ENCODE measurements at regions not wholly inside any gene's neighbourhood (a gene's known extent, or its start where the extent isn't known, plus 50 kb on each side); places are given as distances from the start of the nearest gene placed in this dataset.

DNA sequence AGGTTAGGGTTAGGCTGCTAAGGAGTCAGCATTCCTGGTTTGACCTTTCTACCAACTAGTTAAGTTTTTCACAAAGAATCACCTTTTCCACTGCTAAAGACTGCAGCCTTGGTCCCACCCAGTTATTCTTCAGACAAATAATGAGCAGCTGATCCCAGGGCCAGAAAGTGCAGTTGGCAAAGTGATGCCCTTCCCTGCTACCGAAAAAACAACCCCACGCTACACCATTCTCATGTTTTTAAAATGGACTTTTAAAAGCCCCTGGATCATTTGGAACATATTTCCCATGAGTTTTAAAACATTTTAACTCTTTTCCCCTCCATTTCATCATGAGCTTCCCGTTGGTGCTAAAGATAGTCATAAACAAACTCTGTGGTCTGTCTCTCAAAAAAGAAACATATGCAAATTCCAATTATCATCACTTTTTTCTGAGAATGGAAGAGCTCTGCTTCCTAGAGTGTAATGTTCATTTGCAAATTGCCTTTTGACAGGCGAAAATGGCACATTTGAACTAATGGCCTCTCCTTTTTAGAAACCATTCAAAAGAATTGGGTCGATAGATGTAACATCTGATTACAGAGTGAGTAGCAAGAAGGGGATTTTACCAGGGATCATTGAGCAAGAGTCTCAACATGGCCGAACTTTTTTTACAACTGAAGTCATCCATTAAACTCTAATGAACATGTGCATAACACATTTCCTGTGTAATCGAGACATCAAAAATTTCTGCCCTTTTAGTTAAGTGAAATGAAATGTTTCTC is 129.3 kb upstream of the RAP1B start:
- CTCF ChIA-PET: interaction anchor here (0.5 kb wide), 1 partner anchor 43 kb away, joined by 3 read pairs; no protein-coding TSS in a partner anchor

DNA sequence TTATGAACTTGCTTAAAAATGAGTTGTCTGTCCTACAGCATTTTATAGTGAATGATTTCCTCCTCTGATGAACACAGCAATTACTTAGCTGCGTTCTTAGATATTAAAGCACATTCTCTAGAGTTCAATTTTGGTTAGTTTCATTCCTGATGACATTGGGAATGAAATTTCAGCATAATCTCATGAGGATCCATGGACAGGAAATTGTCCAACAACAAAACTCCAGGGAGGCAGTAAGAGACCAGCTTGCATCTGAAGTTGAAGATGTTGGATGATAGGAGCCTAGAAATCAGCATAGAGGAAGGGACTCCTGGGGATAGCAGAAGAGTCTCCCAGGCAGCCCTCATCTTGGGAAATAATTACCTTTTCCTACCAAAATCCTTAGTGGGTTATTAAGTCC is 128.7 kb upstream of the RAP1B start:
- H3K27ac ChIP-seq (ENCODE audit: extremely low read depth, low read depth, low read length): no peak overlapping the region
- H3K36me3 ChIP-seq (ENCODE audit: control insufficient read depth in 2 of 2, insufficient read depth in 1 of 2, low read length in 2 of 2): no peaks in the 10 kb centered on the region
- H3K4me3 ChIP-seq (ENCODE audit: low read depth, low read length): no peak overlapping the region
- no peaks in the 10 kb centered on the region for H3K4me1 ChIP-seq (ENCODE audit: control insufficient read depth, insufficient read depth, low read length)
- H3K9me3 ChIP-seq (ENCODE audit: control insufficient read depth, insufficient read depth, low read depth, low read length): no peaks in the 10 kb centered on the region
- ChIA-PET POLR2A (no interaction called here), CTCF (no interaction called here)
- TF ChIP-seq GLIS1 (tag by site-specific recombination; IDR thresholded peaks at IDR 0.05) (no peak), ZNF596 (tag by site-specific recombination; IDR thresholded peaks at IDR 0.05) (no peak), ZNF664 (tag by site-specific recombination; IDR thresholded peaks at IDR 0.05) (no peak), ZNF223 (tag by site-specific recombination; IDR thresholded peaks at IDR 0.05) (no peak), ZNF548 (tag by site-specific recombination; IDR thresholded peaks at IDR 0.05) (no peak), ZBTB17 (tag by site-specific recombination; IDR thresholded peaks at IDR 0.05) (no peak), ZNF350 (tag by site-specific recombination; IDR thresholded peaks at IDR 0.05) (no peak), ZNF341 (tag by site-specific recombination; IDR thresholded peaks at IDR 0.05; ENCODE audit: low read depth) (no peak), IKZF3 (tag by site-specific recombination; IDR thresholded peaks at IDR 0.05) (no peak), OSR2 (tag by site-specific recombination; IDR thresholded peaks at IDR 0.05) (no peak)
- TF ChIP-seq, protein P1, sequence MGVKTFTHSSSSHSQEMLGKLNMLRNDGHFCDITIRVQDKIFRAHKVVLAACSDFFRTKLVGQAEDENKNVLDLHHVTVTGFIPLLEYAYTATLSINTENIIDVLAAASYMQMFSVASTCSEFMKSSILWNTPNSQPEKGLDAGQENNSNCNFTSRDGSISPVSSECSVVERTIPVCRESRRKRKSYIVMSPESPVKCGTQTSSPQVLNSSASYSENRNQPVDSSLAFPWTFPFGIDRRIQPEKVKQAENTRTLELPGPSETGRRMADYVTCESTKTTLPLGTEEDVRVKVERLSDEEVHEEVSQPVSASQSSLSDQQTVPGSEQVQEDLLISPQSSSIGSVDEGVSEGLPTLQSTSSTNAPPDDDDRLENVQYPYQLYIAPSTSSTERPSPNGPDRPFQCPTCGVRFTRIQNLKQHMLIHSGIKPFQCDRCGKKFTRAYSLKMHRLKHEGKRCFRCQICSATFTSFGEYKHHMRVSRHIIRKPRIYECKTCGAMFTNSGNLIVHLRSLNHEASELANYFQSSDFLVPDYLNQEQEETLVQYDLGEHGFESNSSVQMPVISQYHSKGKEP (tag by site-specific recombination; IDR thresholded peaks at IDR 0.05): no peak
- TF ChIP-seq, protein P2, sequence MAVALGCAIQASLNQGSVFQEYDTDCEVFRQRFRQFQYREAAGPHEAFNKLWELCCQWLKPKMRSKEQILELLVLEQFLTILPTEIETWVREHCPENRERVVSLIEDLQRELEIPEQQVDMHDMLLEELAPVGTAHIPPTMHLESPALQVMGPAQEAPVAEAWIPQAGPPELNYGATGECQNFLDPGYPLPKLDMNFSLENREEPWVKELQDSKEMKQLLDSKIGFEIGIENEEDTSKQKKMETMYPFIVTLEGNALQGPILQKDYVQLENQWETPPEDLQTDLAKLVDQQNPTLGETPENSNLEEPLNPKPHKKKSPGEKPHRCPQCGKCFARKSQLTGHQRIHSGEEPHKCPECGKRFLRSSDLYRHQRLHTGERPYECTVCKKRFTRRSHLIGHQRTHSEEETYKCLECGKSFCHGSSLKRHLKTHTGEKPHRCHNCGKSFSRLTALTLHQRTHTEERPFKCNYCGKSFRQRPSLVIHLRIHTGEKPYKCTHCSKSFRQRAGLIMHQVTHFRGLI (tag by site-specific recombination; IDR thresholded peaks at IDR 0.05): no peak

More for the DNA sequence above, 129.3 kb upstream of the RAP1B start:
- TF ChIP-seq RBAK (tag by site-specific recombination; IDR thresholded peaks at IDR 0.05) (no peak), ZNF24 (tag by site-specific recombination; IDR thresholded peaks at IDR 0.05) (no peak), ZBTB21 (tag by site-specific recombination; IDR thresholded peaks at IDR 0.05) (no peak), GLIS1 (tag by site-specific recombination; IDR thresholded peaks at IDR 0.05) (no peak)
- TF ChIP-seq, protein P3, sequence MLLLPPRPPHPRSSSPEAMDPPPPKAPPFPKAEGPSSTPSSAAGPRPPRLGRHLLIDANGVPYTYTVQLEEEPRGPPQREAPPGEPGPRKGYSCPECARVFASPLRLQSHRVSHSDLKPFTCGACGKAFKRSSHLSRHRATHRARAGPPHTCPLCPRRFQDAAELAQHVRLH (tag by site-specific recombination; IDR thresholded peaks at IDR 0.05): no peak
- Histone ChIP-seq H3K36me3 (ENCODE audit: control insufficient read depth in 2 of 2, insufficient read depth in 1 of 2, low read length in 2 of 2) (no peaks in the 10 kb centered on the region), H3K4me1 (ENCODE audit: control insufficient read depth, insufficient read depth, low read length) (no peaks in the 10 kb centered on the region), H3K9me3 (ENCODE audit: control insufficient read depth, insufficient read depth, low read depth, low read length) (no peaks in the 10 kb centered on the region), H3K27ac (ENCODE audit: extremely low read depth, low read depth, low read length) (no peak overlapping the region), H3K4me3 (ENCODE audit: low read depth, low read length) (no peak overlapping the region)
- POLR2A ChIA-PET: no interaction called here

DNA sequence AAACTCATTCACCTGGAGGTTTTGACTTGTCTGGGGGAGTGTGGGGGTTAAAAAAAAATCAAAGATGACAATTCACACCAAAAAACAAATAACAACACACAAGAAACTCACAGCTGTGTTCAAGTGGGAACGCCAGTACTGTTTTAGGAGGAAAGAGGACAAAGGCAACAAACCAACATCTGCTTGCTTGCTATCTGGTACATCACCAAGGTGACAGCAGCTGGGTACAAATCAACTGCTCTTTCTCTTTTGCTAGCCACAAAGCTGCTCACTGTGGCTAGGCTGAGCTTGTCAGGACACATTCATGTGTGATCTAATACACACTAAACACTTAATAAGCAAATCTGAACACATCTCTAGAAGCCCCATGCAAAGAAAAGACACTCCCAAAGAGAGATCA is 128.0 kb upstream of the RAP1B start:
- Histone ChIP-seq H3K9me3 (ENCODE audit: control insufficient read depth, insufficient read depth, low read depth, low read length) (no peaks in the 10 kb centered on the region), H3K4me1 (ENCODE audit: control insufficient read depth, insufficient read depth, low read length) (no peaks in the 10 kb centered on the region), H3K27ac (ENCODE audit: extremely low read depth, low read depth, low read length) (no peak overlapping the region), H3K4me3 (ENCODE audit: low read depth, low read length) (no peak overlapping the region), H3K36me3 (ENCODE audit: control insufficient read depth in 2 of 2, insufficient read depth in 1 of 2, low read length in 2 of 2) (no peaks in the 10 kb centered on the region)
- POLR2A ChIA-PET: no interaction called here
- CTCF ChIA-PET: interaction anchor here (0.5 kb wide), 1 partner anchor 42 kb away, joined by 3 read pairs; no protein-coding TSS in a partner anchor
- TF ChIP-seq TRIM28 (IDR thresholded peaks at IDR 0.05; ENCODE audit: borderline replicate concordance, low read length) (no peak), ZNF223 (tag by site-specific recombination; IDR thresholded peaks at IDR 0.05) (no peak), ZNF292 (tag by site-specific recombination; IDR thresholded peaks at IDR 0.05; ENCODE audit: borderline replicate concordance, low read depth) (no peak), GLI2 (tag by site-specific recombination; IDR thresholded peaks at IDR 0.05; ENCODE audit: borderline replicate concordance, low read depth) (no peak)

Measured in HEK293 (cell line).